Esophagus muscularis mucosa (tissue), 4 donors: ENCODE measurements at regions not wholly inside any gene's neighbourhood (a gene's known extent, or its start where the extent isn't known, plus 50 kb on each side); places are given as distances from the start of the nearest gene placed in this dataset.

Experiments
- DNase-seq: peaks from one replicate; pipeline ENCODE4 v3.0.0-alpha.2; 2017; ENCODE audit errors: extremely low spot score
- H3K27ac ChIP-seq, 4 donors: fragments of 200-600 bp; sonication (generic); replicated peaks in 1 of 4; 1 replicate in 3 of 4; 2 replicates in 1 of 4; pipeline ENCODE4 v1.5.1; 2016 to 2019; ENCODE audit warnings: mild to moderate bottlenecking in 1 of 4
- H3K27me3 ChIP-seq, 4 donors: fragments of 200-600 bp; sonication (generic); one replicate each; pipeline versions ENCODE4 v1.5.1 to v1.6.0; 2016 to 2019
- H3K36me3 ChIP-seq, 4 donors: fragments of 200-600 bp; sonication (generic); one replicate each; pipeline ENCODE4 v1.5.1; 2016 to 2019
- H3K4me1 ChIP-seq, 4 donors: fragments of 200-600 bp; sonication (generic); one replicate each; pipeline ENCODE4 v1.5.1; 2016 to 2019
- H3K4me3 ChIP-seq, 4 donors: fragments of 200-600 bp; sonication (generic); 1 replicate in 2 of 4; 2 replicates in 2 of 4; pipeline ENCODE4 v1.5.1; 2016 to 2019; ENCODE audit warnings: mild to moderate bottlenecking in 4 of 4, moderate library complexity in 1 of 4
- H3K9me3 ChIP-seq, 4 donors: fragments of 200-600 bp; sonication (generic); 1 replicate in 3 of 4; 2 replicates in 1 of 4; pipeline ENCODE4 v1.5.1; 2016 to 2019
- CTCF ChIP-seq, 3 experiments: fragments of 200-600 bp in 2 of 3; fragments of 450-650 bp in 1 of 3; sonication (generic) in 2 of 3; IDR thresholded peaks; one replicate each; pipeline ENCODE4 v1.5.1; 2017 to 2019; ENCODE audit warnings: antibody characterized with exemption in 3 of 3, mild to moderate bottlenecking in 2 of 3, moderate library complexity in 1 of 3
- EP300 ChIP-seq: sonication (generic); formaldehyde crosslinking; IDR thresholded peaks from one replicate; pipeline ENCODE4 v1.6.1; 2017; ENCODE audit warnings: antibody characterized with exemption
- POLR2A ChIP-seq: fragments of 450-650 bp; IDR thresholded peaks from one replicate; pipeline ENCODE4 v1.6.1; 2017; ENCODE audit warnings: antibody characterized with exemption, moderate library complexity, mild to moderate bottlenecking, low read depth
- POLR2AphosphoS5 ChIP-seq, 2 donors: sonication (generic); formaldehyde crosslinking; IDR thresholded peaks; one replicate each; pipeline ENCODE4 v1.6.1; 2017; ENCODE audit warnings: antibody characterized with exemption in 2 of 2
- WGBS: methylation state at CpG from one replicate; pipeline ENCODE4 v1.1.5; 2018; 5-methylcytosine and 5-hydroxymethylcytosine counted together
- intact Hi-C: fragments of 100-400 bp; cut with DNase I; formaldehyde crosslinking; loops from one replicate; pipeline ENCODE4 v1.15.1; 2023

GRCh38 chr3:77898621-77899020 lies 858.7 kb downstream of the ROBO2 start:
- Histone ChIP-seq H3K4me3 (no peak overlapping the region), H3K27ac (no peak overlapping the region), H3K4me1 (no peaks in the 10 kb centered on the region), H3K9me3 (no peaks in the 10 kb centered on the region), H3K36me3 (no peaks in the 10 kb centered on the region), H3K27me3 (no peaks in the 10 kb centered on the region)
- TF ChIP-seq EP300 (no peak), POLR2A (no peak), POLR2AphosphoS5 (IDR thresholded peaks at IDR 0.05) (no peak), CTCF (IDR thresholded peaks at IDR 0.05) (no peak)
- 95% methylated on average over 1 of the region's 1 CpG for WGBS
- intact Hi-C loops: no loop called here
- DNase-seq: no peak

- Histone ChIP-seq H3K36me3 (no peaks in the 10 kb centered on the region), H3K9me3 (no peaks in the 10 kb centered on the region), H3K27ac (no peak overlapping the region), H3K4me3 (no peak overlapping the region), H3K4me1 (no peaks in the 10 kb centered on the region), H3K27me3 (no peaks in the 10 kb centered on the region)
- intact Hi-C loops: no loop called here
- DNase-seq: no peak
- TF ChIP-seq POLR2A (no peak), EP300 (no peak), CTCF (IDR thresholded peaks at IDR 0.05) (no peak), POLR2AphosphoS5 (IDR thresholded peaks at IDR 0.05) (no peak)
- WGBS: 56% methylated on average over 1 of the region's 1 CpG
Measured at GRCh38 chr3:77902675-77903074, 862.8 kb downstream of the ROBO2 start.

- intact Hi-C loops: no loop called here
- no peak overlapping the region for H3K4me3 ChIP-seq
- no peak for DNase-seq
- TF ChIP-seq CTCF (IDR thresholded peaks at IDR 0.05) (no peak), POLR2A (no peak), EP300 (no peak), POLR2AphosphoS5 (IDR thresholded peaks at IDR 0.05) (no peak)
- H3K4me1 ChIP-seq: no peaks in the 10 kb centered on the region
- no peak overlapping the region for H3K27ac ChIP-seq
- H3K27me3 ChIP-seq: no peaks in the 10 kb centered on the region
- no peaks in the 10 kb centered on the region for H3K9me3 ChIP-seq
- WGBS: 79% methylated on average over 3 of the region's 3 CpGs
- H3K36me3 ChIP-seq: no peaks in the 10 kb centered on the region
Measured at GRCh38 chr3:77906102-77906709, 866.3 kb downstream of the ROBO2 start.

- intact Hi-C loops: no loop called here
- H3K4me1 ChIP-seq: no peaks in the 10 kb centered on the region
- no peak overlapping the region for H3K4me3 ChIP-seq
- no peak for TF ChIP-seq POLR2A
- TF ChIP-seq CTCF (IDR thresholded peaks at IDR 0.05): no peak
- TF ChIP-seq EP300: no peak
- no peak for TF ChIP-seq POLR2AphosphoS5 (IDR thresholded peaks at IDR 0.05)
- no peak overlapping the region for H3K27ac ChIP-seq
- no peaks in the 10 kb centered on the region for H3K9me3 ChIP-seq
- DNase-seq: no peak
- 82% methylated on average over 3 of the region's 3 CpGs for WGBS
- no peaks in the 10 kb centered on the region for H3K36me3 ChIP-seq
- no peaks in the 10 kb centered on the region for H3K27me3 ChIP-seq
Measured at GRCh38 chr3:77913524-77914174, 873.8 kb downstream of the ROBO2 start.
